OCI-LY3 (cell line): ENCODE measurements at regions not wholly inside any gene's neighbourhood (a gene's known extent, or its start where the extent isn't known, plus 50 kb on each side); places are given as distances from the start of the nearest gene placed in this dataset.

ENCODE experiments used
- EZH2phosphoT487 ChIP-seq: fragments of 200-600 bp; shearing (Covaris generic); IDR thresholded peaks from 2 replicates; pipeline ENCODE4 v1.6.1; 2018; ENCODE audit warnings: antibody characterized with exemption, mixed run types, low read depth
- TF ChIP-seq, protein P1 (sequence below): fragments of 200-600, 300-600 bp; sonication (generic); IDR thresholded peaks from 2 replicates; pipeline ENCODE4 v1.5.1; 2014; ENCODE audit warnings: antibody characterized with exemption, low read length, low read depth

DNA sequence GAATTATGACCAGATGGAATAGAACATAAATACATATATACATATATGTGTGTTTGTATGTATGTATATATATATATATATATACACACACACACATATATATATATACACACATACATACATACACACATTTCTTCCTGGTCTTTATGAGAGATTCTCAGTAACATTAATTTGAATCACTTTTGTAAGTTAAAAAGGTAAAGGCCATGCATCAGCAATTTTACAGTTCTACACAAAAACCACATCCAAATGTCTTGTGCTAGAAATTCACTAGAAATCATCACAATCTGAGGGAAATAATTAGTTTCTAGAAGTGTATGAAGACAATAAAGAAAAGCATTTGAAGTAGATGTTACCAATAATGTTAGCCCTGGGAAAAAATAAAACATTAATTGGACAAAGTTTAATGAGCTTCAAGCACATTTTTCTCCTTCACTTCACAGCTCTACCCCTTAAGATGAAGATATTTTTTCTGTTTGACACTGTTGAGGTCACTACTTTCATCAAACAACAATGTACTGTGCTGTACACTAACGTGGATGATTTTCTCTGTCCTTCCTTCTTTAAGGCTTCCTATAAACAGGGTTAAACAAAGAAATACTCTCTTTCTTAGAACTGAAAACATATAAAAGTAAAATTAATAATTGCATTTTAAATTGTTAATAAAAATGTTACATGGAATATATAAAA is 189.2 kb upstream of the NR4A3 start:
- TF ChIP-seq, protein P1, sequence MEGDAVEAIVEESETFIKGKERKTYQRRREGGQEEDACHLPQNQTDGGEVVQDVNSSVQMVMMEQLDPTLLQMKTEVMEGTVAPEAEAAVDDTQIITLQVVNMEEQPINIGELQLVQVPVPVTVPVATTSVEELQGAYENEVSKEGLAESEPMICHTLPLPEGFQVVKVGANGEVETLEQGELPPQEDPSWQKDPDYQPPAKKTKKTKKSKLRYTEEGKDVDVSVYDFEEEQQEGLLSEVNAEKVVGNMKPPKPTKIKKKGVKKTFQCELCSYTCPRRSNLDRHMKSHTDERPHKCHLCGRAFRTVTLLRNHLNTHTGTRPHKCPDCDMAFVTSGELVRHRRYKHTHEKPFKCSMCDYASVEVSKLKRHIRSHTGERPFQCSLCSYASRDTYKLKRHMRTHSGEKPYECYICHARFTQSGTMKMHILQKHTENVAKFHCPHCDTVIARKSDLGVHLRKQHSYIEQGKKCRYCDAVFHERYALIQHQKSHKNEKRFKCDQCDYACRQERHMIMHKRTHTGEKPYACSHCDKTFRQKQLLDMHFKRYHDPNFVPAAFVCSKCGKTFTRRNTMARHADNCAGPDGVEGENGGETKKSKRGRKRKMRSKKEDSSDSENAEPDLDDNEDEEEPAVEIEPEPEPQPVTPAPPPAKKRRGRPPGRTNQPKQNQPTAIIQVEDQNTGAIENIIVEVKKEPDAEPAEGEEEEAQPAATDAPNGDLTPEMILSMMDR: no peak
- TF ChIP-seq EZH2phosphoT487: no peak
